GM12878 (cell line): ENCODE measurements at regions not wholly inside any gene's neighbourhood (a gene's known extent, or its start where the extent isn't known, plus 50 kb on each side); places are given as distances from the start of the nearest gene placed in this dataset.

Experiments used
- ATF7 ChIP-seq: fragments of 450-650 bp; IDR thresholded peaks from 2 replicates; pipeline ENCODE4 v1.6.1; 2016; ENCODE audit warnings: low read depth, mild to moderate bottlenecking
- EZH2 ChIP-seq: IDR thresholded peaks from 2 replicates; pipeline ENCODE4 v1.6.1; 2012; ENCODE audit warnings: low read depth, mild to moderate bottlenecking, control low read depth, inconsistent platforms, low read length, borderline replicate concordance; ENCODE audit not compliant: control insufficient read depth
- FOXM1 ChIP-seq: IDR thresholded peaks from 2 replicates; pipeline ENCODE4 v1.6.1; 2012; ENCODE audit warnings: low read depth, mild to moderate bottlenecking, inconsistent platforms, low read length, moderate library complexity
- JUND ChIP-seq: IDR thresholded peaks from 2 replicates; pipeline ENCODE4 v1.6.1; 2012; ENCODE audit warnings: low read depth, mild to moderate bottlenecking, low read length, improper control_type of control experiment, moderate library complexity
- NR2C2 ChIP-seq: IDR thresholded peaks from 2 replicates; pipeline ENCODE4 v1.6.1; 2011; ENCODE audit warnings: borderline replicate concordance, low read depth; ENCODE audit not compliant: control insufficient read depth, insufficient read length
- POLR2A ChIP-seq: IDR thresholded peaks from 2 replicates; pipeline ENCODE4 v1.6.1; 2011; ENCODE audit warnings: low read depth, mild to moderate bottlenecking, low read length
- POLR2AphosphoS5 ChIP-seq: IDR thresholded peaks from 2 replicates; pipeline ENCODE4 v1.6.1; 2011; ENCODE audit warnings: mild to moderate bottlenecking, low read length, inconsistent platforms
- SIN3A ChIP-seq: IDR thresholded peaks from 2 replicates; pipeline ENCODE4 v1.6.1; 2012; ENCODE audit warnings: low read depth, low read length, improper control_type of control experiment
- SPI1 ChIP-seq: IDR thresholded peaks from 2 replicates; pipeline ENCODE4 v1.6.1; 2011; ENCODE audit warnings: low read depth, mild to moderate bottlenecking, low read length, moderate library complexity, borderline replicate concordance; ENCODE audit not compliant: insufficient read depth
- ZNF274 ChIP-seq: IDR thresholded peaks from one replicate; pipeline ENCODE4 v1.8.0; 2011; ENCODE audit not compliant: insufficient read length, insufficient read depth
- TF ChIP-seq, protein P1 (sequence below), 3 experiments: IDR thresholded peaks in 2 of 3; conservative IDR thresholded peaks in 1 of 3; 2 replicates each; pipeline ENCODE4 v1.5.1; 2011; ENCODE audit warnings: low read depth in 3 of 3, low read length in 3 of 3, mild to moderate bottlenecking in 3 of 3, control low read depth in 2 of 3, moderate library complexity in 2 of 3, inconsistent platforms in 1 of 3, mixed read lengths in 1 of 3; ENCODE audit not compliant: control insufficient read depth in 2 of 3, insufficient read depth in 1 of 3; ENCODE audit errors: extremely low read depth in 1 of 3
- TF ChIP-seq, protein P2 (sequence below): IDR thresholded peaks from 2 replicates; pipeline ENCODE4 v1.6.1; 2011; ENCODE audit warnings: low read depth, low read length, improper control_type of control experiment, borderline replicate concordance
- TF ChIP-seq, protein P3 (sequence below): IDR thresholded peaks from 2 replicates; pipeline ENCODE4 v1.6.1; 2011; ENCODE audit warnings: low read depth, mild to moderate bottlenecking, low read length, moderate library complexity, borderline replicate concordance; ENCODE audit errors: extremely low read depth
- TF ChIP-seq, protein P4 (sequence below): IDR thresholded peaks from 2 replicates; pipeline ENCODE4 v1.6.1; 2012; ENCODE audit warnings: low read depth, low read length, improper control_type of control experiment

DNA sequence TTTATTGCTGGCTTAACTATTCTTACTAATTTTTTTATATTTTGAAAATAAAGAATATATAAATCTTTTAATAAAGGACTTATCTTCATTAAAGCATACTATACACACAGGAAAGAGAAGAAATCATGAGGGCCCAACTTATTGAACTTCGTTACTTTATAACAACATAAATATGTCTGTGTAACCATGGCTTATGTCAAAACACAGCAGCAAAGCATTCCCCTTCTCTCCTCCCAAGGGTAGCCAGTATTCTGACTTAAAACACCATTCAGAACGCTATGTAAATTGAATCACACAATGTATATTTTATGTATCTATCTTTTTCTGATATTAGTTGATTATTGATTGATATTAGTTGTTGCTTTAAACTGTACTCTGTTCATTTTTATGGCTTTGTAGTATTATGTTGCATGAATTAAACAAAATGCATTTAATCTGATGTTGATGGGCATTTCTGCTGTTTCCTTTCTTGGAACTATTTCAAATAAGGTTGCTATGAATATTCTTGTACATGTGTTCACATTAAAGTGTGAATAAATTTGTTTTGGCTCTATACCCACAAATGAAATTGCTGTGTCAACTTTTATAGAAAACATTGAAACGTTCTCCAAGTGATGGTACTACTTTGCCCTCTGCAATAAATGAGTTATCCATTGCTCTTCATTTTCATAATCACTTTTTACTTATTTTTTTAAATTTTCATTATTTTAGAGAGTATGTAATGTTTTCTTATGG lies 188.7 kb downstream of the RND3 start:
- TF ChIP-seq, protein P1, sequence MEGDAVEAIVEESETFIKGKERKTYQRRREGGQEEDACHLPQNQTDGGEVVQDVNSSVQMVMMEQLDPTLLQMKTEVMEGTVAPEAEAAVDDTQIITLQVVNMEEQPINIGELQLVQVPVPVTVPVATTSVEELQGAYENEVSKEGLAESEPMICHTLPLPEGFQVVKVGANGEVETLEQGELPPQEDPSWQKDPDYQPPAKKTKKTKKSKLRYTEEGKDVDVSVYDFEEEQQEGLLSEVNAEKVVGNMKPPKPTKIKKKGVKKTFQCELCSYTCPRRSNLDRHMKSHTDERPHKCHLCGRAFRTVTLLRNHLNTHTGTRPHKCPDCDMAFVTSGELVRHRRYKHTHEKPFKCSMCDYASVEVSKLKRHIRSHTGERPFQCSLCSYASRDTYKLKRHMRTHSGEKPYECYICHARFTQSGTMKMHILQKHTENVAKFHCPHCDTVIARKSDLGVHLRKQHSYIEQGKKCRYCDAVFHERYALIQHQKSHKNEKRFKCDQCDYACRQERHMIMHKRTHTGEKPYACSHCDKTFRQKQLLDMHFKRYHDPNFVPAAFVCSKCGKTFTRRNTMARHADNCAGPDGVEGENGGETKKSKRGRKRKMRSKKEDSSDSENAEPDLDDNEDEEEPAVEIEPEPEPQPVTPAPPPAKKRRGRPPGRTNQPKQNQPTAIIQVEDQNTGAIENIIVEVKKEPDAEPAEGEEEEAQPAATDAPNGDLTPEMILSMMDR (IDR thresholded peaks at IDR 0.05 in 2 of 3, conservative IDR thresholded peaks at IDR 0.05 in 1 of 3; ENCODE audit: control insufficient read depth in 2 of 3, extremely low read depth in 1 of 3, insufficient read depth in 1 of 3, low read depth in 3 of 3, low read length in 3 of 3), result no peak
- TF ChIP-seq ATF7 (no peak), POLR2A (no peak), SIN3A (no peak), FOXM1 (no peak), JUND (no peak), EZH2 (no peak), POLR2AphosphoS5 (no peak), SPI1 (no peak), ZNF274 (no peak), NR2C2 (no peak)
- TF ChIP-seq, protein P2, sequence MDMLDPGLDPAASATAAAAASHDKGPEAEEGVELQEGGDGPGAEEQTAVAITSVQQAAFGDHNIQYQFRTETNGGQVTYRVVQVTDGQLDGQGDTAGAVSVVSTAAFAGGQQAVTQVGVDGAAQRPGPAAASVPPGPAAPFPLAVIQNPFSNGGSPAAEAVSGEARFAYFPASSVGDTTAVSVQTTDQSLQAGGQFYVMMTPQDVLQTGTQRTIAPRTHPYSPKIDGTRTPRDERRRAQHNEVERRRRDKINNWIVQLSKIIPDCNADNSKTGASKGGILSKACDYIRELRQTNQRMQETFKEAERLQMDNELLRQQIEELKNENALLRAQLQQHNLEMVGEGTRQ, result no peak
- TF ChIP-seq, protein P3, sequence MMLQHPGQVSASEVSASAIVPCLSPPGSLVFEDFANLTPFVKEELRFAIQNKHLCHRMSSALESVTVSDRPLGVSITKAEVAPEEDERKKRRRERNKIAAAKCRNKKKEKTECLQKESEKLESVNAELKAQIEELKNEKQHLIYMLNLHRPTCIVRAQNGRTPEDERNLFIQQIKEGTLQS, result no peak
- TF ChIP-seq, protein P4, sequence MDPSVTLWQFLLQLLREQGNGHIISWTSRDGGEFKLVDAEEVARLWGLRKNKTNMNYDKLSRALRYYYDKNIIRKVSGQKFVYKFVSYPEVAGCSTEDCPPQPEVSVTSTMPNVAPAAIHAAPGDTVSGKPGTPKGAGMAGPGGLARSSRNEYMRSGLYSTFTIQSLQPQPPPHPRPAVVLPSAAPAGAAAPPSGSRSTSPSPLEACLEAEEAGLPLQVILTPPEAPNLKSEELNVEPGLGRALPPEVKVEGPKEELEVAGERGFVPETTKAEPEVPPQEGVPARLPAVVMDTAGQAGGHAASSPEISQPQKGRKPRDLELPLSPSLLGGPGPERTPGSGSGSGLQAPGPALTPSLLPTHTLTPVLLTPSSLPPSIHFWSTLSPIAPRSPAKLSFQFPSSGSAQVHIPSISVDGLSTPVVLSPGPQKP, result no peak
